Uterus (tissue), 2 donors: ENCODE measurements at regions not wholly inside any gene's neighbourhood (a gene's known extent, or its start where the extent isn't known, plus 50 kb on each side); places are given as distances from the start of the nearest gene placed in this dataset.

Experiments used
- POLR2A ChIP-seq, 2 donors: fragments of 450-650 bp; IDR thresholded peaks; one replicate each; pipeline ENCODE4 v1.6.1; 2016; ENCODE audit warnings: antibody characterized with exemption in 2 of 2, mild to moderate bottlenecking in 1 of 2, moderate library complexity in 1 of 2
- TF ChIP-seq, protein P1 (sequence below), 4 experiments: fragments of 200-600 bp in 2 of 4; fragments of 450-650 bp in 2 of 4; sonication (generic) in 2 of 4; IDR thresholded peaks; one replicate each; pipeline ENCODE4 v1.5.1; 2016 to 2019; ENCODE audit warnings: antibody characterized with exemption in 4 of 4, mild to moderate bottlenecking in 2 of 4, moderate library complexity in 1 of 4

DNA sequence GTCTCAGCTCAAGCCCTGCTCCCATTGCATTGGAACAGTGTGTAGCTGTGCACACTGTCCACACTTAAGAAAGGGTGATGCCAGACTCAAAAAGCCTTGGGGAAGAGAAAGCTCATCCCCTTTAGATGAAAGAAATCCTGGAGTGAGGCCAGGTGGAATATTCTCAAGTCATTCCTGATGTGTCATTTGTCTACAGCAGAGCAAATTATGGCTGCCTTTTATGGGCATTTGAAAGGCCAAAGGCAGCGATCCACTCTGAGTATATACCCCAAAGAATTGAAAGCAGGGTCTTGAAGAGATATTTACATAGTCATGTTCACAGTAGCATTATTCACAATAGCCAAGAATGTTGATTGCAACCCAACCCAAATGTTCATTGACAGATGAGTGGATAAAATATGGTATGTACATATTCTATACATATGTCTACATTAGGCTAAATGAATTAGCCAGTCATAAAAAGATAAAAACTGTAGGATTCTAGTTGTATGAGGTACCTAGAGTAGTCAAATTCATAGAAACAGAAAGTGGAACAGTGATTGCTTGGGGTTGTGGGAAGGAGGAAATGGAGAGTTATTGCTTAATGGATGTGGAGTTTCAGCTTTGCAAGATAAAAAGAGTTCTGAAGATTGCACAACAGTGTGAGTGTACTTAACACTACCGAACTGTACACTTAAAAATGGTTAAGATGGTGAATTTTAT lies 214.9 kb downstream of the KCNRG start:
- TF ChIP-seq, protein P1, sequence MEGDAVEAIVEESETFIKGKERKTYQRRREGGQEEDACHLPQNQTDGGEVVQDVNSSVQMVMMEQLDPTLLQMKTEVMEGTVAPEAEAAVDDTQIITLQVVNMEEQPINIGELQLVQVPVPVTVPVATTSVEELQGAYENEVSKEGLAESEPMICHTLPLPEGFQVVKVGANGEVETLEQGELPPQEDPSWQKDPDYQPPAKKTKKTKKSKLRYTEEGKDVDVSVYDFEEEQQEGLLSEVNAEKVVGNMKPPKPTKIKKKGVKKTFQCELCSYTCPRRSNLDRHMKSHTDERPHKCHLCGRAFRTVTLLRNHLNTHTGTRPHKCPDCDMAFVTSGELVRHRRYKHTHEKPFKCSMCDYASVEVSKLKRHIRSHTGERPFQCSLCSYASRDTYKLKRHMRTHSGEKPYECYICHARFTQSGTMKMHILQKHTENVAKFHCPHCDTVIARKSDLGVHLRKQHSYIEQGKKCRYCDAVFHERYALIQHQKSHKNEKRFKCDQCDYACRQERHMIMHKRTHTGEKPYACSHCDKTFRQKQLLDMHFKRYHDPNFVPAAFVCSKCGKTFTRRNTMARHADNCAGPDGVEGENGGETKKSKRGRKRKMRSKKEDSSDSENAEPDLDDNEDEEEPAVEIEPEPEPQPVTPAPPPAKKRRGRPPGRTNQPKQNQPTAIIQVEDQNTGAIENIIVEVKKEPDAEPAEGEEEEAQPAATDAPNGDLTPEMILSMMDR (IDR thresholded peaks at IDR 0.05), result no peak
- no peak for TF ChIP-seq POLR2A (IDR thresholded peaks at IDR 0.05)
